ENCODE measurements at regions not wholly inside any gene's neighbourhood (a gene's known extent, or its start where the extent isn't known, plus 50 kb on each side); places are given as distances from the start of the nearest gene placed in this dataset.

GRCh38 chr18:57220480-57220879, 73.6 kb downstream of the BOD1L2 start:
- Mint-ChIP-seq H3K4me1 (ENCODE audit: low read depth) (no peaks in the 10 kb centered on the region), H3K36me3 (no peaks in the 10 kb centered on the region), H3K9me3 (no peaks in the 10 kb centered on the region), H3K27me3 (peaks cover 4% of the 10 kb centered on the region), H3K4me3 (no peak overlapping the region), H3K27ac (no peak overlapping the region)
- DNase-seq: no peak
- ChIA-PET CTCF (no interaction called here), POLR2A (no interaction called here)
- intact Hi-C loops (cut with micrococcal nuclease): no loop called here

GRCh38 chr18:57220930-57221483, 74.1 kb downstream of the BOD1L2 start:
- no peak for DNase-seq
- Mint-ChIP-seq H3K36me3 (no peaks in the 10 kb centered on the region), H3K9me3 (no peaks in the 10 kb centered on the region), H3K27me3 (peaks cover 4% of the 10 kb centered on the region), H3K4me3 (no peak overlapping the region), H3K27ac (no peak overlapping the region), H3K4me1 (ENCODE audit: low read depth) (no peaks in the 10 kb centered on the region)
- ChIA-PET POLR2A (no interaction called here), CTCF (no interaction called here)
- intact Hi-C loops (cut with micrococcal nuclease): no loop called here

- no peak overlapping the region for H3K27ac Mint-ChIP-seq
- H3K4me1 Mint-ChIP-seq (ENCODE audit: low read depth): no peaks in the 10 kb centered on the region
- H3K36me3 Mint-ChIP-seq: no peaks in the 10 kb centered on the region
- H3K9me3 Mint-ChIP-seq: peaks cover under 1% of the 10 kb centered on the region
- H3K27me3 Mint-ChIP-seq: peaks cover 2% of the 10 kb centered on the region
- no peak for DNase-seq
- intact Hi-C loops (cut with micrococcal nuclease): no loop called here
- H3K4me3 Mint-ChIP-seq: no peak overlapping the region
- CTCF ChIA-PET: no interaction called here
- POLR2A ChIA-PET: no interaction called here
Observed at GRCh38 chr18:57223144-57223870, 76.4 kb downstream of the BOD1L2 start.

- no peak for DNase-seq
- ChIA-PET POLR2A (no interaction called here), CTCF (interaction anchor here (0.6 kb wide), 1 partner anchor 805 kb away, joined by 5 read pairs; no protein-coding TSS in a partner anchor)
- no peaks in the 10 kb centered on the region for H3K27me3 Mint-ChIP-seq
- no peaks in the 10 kb centered on the region for H3K36me3 Mint-ChIP-seq
- H3K4me3 Mint-ChIP-seq: no peak overlapping the region
- no peaks in the 10 kb centered on the region for H3K4me1 Mint-ChIP-seq (ENCODE audit: low read depth)
- intact Hi-C loops (cut with micrococcal nuclease): no loop called here
- peaks cover 8% of the 10 kb centered on the region for H3K9me3 Mint-ChIP-seq
- no peak overlapping the region for H3K27ac Mint-ChIP-seq
Observed at GRCh38 chr18:57230861-57231585, 84.1 kb downstream of the BOD1L2 start.

GRCh38 chr18:57231864-57232263, 85.0 kb downstream of the BOD1L2 start:
- Mint-ChIP-seq H3K27me3 (no peaks in the 10 kb centered on the region), H3K36me3 (no peaks in the 10 kb centered on the region), H3K4me1 (ENCODE audit: low read depth) (no peaks in the 10 kb centered on the region), H3K4me3 (no peak overlapping the region), H3K27ac (no peak overlapping the region), H3K9me3 (peaks cover 8% of the 10 kb centered on the region)
- CTCF ChIA-PET: interaction anchor here (0.6 kb wide), 1 partner anchor 804 kb away, joined by 5 read pairs; no protein-coding TSS in a partner anchor
- no peak for DNase-seq
- intact Hi-C loops (cut with micrococcal nuclease): no loop called here
- POLR2A ChIA-PET: no interaction called here

GRCh38 chr18:57234346-57234745, 87.5 kb downstream of the BOD1L2 start:
- no peak overlapping the region for H3K4me3 Mint-ChIP-seq
- peaks cover 3% of the 10 kb centered on the region for H3K9me3 Mint-ChIP-seq
- ChIA-PET POLR2A (no interaction called here), CTCF (no interaction called here)
- intact Hi-C loops (cut with micrococcal nuclease): no loop called here
- DNase-seq: no peak
- H3K36me3 Mint-ChIP-seq: no peaks in the 10 kb centered on the region
- no peaks in the 10 kb centered on the region for H3K27me3 Mint-ChIP-seq
- no peak overlapping the region for H3K27ac Mint-ChIP-seq
- no peaks in the 10 kb centered on the region for H3K4me1 Mint-ChIP-seq (ENCODE audit: low read depth)

- CTCF ChIA-PET: interaction anchor here (0.6 kb wide), 1 partner anchor 1414 kb away, joined by 4 read pairs; no protein-coding TSS in a partner anchor
Observed at GRCh38 chr18:57241869-57242268, 95.0 kb downstream of the BOD1L2 start.

GRCh38 chr18:57242285-57242684, 95.4 kb downstream of the BOD1L2 start:
- DNase-seq: no peak
- no peaks in the 10 kb centered on the region for H3K9me3 Mint-ChIP-seq
- intact Hi-C loops (cut with micrococcal nuclease): no loop called here
- ChIA-PET CTCF (interaction anchor here (0.6 kb wide), 1 partner anchor 474 kb away, joined by 3 read pairs; no protein-coding TSS in a partner anchor), POLR2A (no interaction called here)
- H3K4me1 Mint-ChIP-seq (ENCODE audit: low read depth): no peaks in the 10 kb centered on the region
- H3K27me3 Mint-ChIP-seq: no peaks in the 10 kb centered on the region
- H3K36me3 Mint-ChIP-seq: no peaks in the 10 kb centered on the region
- H3K4me3 Mint-ChIP-seq: no peak overlapping the region
- H3K27ac Mint-ChIP-seq: no peak overlapping the region

More at GRCh38 chr18:57241869-57242268, 95.0 kb downstream of the BOD1L2 start:
- no peak for DNase-seq
- H3K9me3 Mint-ChIP-seq: no peaks in the 10 kb centered on the region
- H3K36me3 Mint-ChIP-seq: no peaks in the 10 kb centered on the region
- no peak overlapping the region for H3K4me3 Mint-ChIP-seq
- intact Hi-C loops (cut with micrococcal nuclease): no loop called here
- no peaks in the 10 kb centered on the region for H3K27me3 Mint-ChIP-seq
- no peak overlapping the region for H3K27ac Mint-ChIP-seq
- POLR2A ChIA-PET: no interaction called here
- H3K4me1 Mint-ChIP-seq (ENCODE audit: low read depth): no peaks in the 10 kb centered on the region

GRCh38 chr18:57243624-57244179, 96.8 kb downstream of the BOD1L2 start:
- Mint-ChIP-seq H3K4me1 (ENCODE audit: low read depth) (no peaks in the 10 kb centered on the region), H3K9me3 (no peaks in the 10 kb centered on the region), H3K27me3 (no peaks in the 10 kb centered on the region), H3K36me3 (no peaks in the 10 kb centered on the region), H3K27ac (no peak overlapping the region), H3K4me3 (no peak overlapping the region)
- POLR2A ChIA-PET: no interaction called here
- CTCF ChIA-PET: no interaction called here
- DNase-seq: no peak
- intact Hi-C loops (cut with micrococcal nuclease): no loop called here

GRCh38 chr18:57249179-57249578, 102.3 kb downstream of the BOD1L2 start:
- no peaks in the 10 kb centered on the region for H3K4me1 Mint-ChIP-seq (ENCODE audit: low read depth)
- H3K9me3 Mint-ChIP-seq: no peaks in the 10 kb centered on the region
- H3K36me3 Mint-ChIP-seq: no peaks in the 10 kb centered on the region
- H3K4me3 Mint-ChIP-seq: no peak overlapping the region
- ChIA-PET CTCF (no interaction called here), POLR2A (no interaction called here)
- no peak for DNase-seq
- H3K27ac Mint-ChIP-seq: no peak overlapping the region
- H3K27me3 Mint-ChIP-seq: no peaks in the 10 kb centered on the region
- intact Hi-C loops (cut with micrococcal nuclease): no loop called here

GRCh38 chr18:57249883-57250282, 102.5 kb upstream of the ST8SIA3 start:
- CTCF ChIA-PET: no interaction called here
- no peaks in the 10 kb centered on the region for H3K4me1 Mint-ChIP-seq (ENCODE audit: low read depth)
- POLR2A ChIA-PET: no interaction called here
- no peaks in the 10 kb centered on the region for H3K27me3 Mint-ChIP-seq
- H3K9me3 Mint-ChIP-seq: no peaks in the 10 kb centered on the region
- no peaks in the 10 kb centered on the region for H3K36me3 Mint-ChIP-seq
- intact Hi-C loops (cut with micrococcal nuclease): no loop called here
- no peak overlapping the region for H3K4me3 Mint-ChIP-seq
- H3K27ac Mint-ChIP-seq: no peak overlapping the region
- no peak for DNase-seq

GRCh38 chr18:57251747-57252146, 100.6 kb upstream of the ST8SIA3 start:
- no peaks in the 10 kb centered on the region for H3K9me3 Mint-ChIP-seq
- no peak overlapping the region for H3K4me3 Mint-ChIP-seq
- no peaks in the 10 kb centered on the region for H3K4me1 Mint-ChIP-seq (ENCODE audit: low read depth)
- no peaks in the 10 kb centered on the region for H3K27me3 Mint-ChIP-seq
- POLR2A ChIA-PET: no interaction called here
- no peaks in the 10 kb centered on the region for H3K36me3 Mint-ChIP-seq
- intact Hi-C loops (cut with micrococcal nuclease): no loop called here
- CTCF ChIA-PET: no interaction called here
- no peak overlapping the region for H3K27ac Mint-ChIP-seq
- DNase-seq: no peak
